ENCODE measurements at regions not wholly inside any gene's neighbourhood (a gene's known extent, or its start where the extent isn't known, plus 50 kb on each side); places are given as distances from the start of the nearest gene placed in this dataset.

GRCh38 chr15:62855085-62855476 lies 187.5 kb upstream of the TPM1 start:
- no peak for TF ChIP-seq CTCF (IDR thresholded peaks at IDR 0.05)
- TF ChIP-seq POLR2A (IDR thresholded peaks at IDR 0.05), result no peak

All from heart left ventricle (tissue), 13 donors.